ENCODE measurements at regions not wholly inside any gene's neighbourhood (a gene's known extent, or its start where the extent isn't known, plus 50 kb on each side); places are given as distances from the start of the nearest gene placed in this dataset.
"Not testable (repeated sequence)": the region's sequence is repeated elsewhere in the genome, so short reads cannot be mapped to it uniquely, and the experiment has no call there.

DNA sequence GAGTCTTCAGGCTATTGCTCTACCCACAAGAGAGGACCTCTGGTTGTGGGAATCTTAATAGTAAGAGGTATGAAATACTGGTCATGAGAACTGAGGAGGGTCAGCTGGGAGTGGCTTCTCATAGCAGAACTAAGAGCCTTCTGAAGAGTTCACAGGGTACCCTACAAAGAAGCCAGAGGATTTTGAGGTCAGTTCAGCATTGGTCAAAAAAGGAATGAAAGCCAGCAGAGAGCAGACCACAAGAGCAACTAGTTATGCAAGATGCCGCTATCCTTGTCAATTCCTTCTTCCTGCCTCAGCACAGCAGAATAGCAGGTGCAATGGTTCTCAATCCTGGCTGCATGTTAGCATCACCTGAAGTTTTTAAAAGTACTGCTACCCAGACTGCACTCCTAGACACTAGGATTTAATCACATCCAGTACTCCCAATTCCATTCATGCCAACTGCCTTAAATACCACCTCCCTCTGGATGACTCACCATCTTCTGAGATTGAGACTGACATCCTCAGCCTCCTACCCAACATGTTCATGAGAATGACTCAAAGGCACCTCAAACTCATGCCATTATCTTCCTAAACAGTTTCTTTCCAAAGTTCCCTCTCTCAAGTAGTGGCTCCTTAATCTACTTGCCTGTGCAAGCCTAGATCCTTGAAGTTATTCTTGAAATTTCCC lies 81.0 kb upstream of the RBMS1 start:
- Histone ChIP-seq H2AFZ (ENCODE audit: low read length) (no peak overlapping the region), H3K79me2 (ENCODE audit: insufficient read depth, low read length) (no peaks in the 10 kb centered on the region), H3K4me2 (ENCODE audit: low read depth, low read length, poor library complexity, severe bottlenecking) (no peak overlapping the region)

DNA sequence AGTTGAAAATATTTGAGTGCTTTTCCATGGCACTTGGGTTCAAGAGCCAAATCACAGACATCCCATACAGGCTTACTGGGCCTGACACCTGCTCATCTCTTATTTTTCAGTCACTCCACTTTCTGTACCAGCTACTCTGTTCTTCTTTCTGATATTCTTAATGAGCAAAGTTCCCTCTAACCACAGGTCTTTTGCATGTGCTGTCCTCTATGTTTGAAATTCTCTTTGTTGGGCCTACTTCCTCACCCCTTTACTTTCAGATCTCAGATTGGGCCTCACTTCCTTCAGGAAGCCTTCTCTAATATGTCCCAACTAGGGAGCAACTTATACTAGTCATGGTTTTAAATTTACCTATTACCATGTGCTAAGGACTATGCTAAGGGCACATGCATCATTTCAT lies 81.8 kb upstream of the RBMS1 start:
- no peaks in the 10 kb centered on the region for H3K9me2 ChIP-seq (replicated peaks; ENCODE audit: low read depth, low read length)
- no peaks in the 10 kb centered on the region for H4K20me1 ChIP-seq (ENCODE audit: insufficient read depth, low read length, poor library complexity, severe bottlenecking)
- H3K4me2 ChIP-seq (ENCODE audit: low read depth, low read length, poor library complexity, severe bottlenecking): no peak overlapping the region
- H3K9me3 ChIP-seq (ENCODE audit: insufficient read depth, low read depth, low read length): peaks cover 8% of the 10 kb centered on the region; the same call in 1 of the 2 replicates
- no peaks in the 10 kb centered on the region for H3K79me2 ChIP-seq (ENCODE audit: insufficient read depth, low read length)
- no peak overlapping the region for H3K9ac ChIP-seq (ENCODE audit: low read depth, low read length, poor library complexity, severe bottlenecking)
- no peaks in the 10 kb centered on the region for H3K27me3 ChIP-seq (ENCODE audit: insufficient read depth, low read length, poor library complexity, severe bottlenecking)
- TF ChIP-seq, protein P1, sequence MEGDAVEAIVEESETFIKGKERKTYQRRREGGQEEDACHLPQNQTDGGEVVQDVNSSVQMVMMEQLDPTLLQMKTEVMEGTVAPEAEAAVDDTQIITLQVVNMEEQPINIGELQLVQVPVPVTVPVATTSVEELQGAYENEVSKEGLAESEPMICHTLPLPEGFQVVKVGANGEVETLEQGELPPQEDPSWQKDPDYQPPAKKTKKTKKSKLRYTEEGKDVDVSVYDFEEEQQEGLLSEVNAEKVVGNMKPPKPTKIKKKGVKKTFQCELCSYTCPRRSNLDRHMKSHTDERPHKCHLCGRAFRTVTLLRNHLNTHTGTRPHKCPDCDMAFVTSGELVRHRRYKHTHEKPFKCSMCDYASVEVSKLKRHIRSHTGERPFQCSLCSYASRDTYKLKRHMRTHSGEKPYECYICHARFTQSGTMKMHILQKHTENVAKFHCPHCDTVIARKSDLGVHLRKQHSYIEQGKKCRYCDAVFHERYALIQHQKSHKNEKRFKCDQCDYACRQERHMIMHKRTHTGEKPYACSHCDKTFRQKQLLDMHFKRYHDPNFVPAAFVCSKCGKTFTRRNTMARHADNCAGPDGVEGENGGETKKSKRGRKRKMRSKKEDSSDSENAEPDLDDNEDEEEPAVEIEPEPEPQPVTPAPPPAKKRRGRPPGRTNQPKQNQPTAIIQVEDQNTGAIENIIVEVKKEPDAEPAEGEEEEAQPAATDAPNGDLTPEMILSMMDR (conservative IDR thresholded peaks at IDR 0.05; ENCODE audit: low read length): no peak
- TF ChIP-seq EZH2phosphoT487 (IDR thresholded peaks at IDR 0.05; ENCODE audit: borderline replicate concordance): no peak
- no peak overlapping the region for H2AFZ ChIP-seq (ENCODE audit: low read length)
- no peaks in the 10 kb centered on the region for H3F3A ChIP-seq (ENCODE audit: low read depth)
- H3K4me1 ChIP-seq (ENCODE audit: insufficient read depth, low read length, poor library complexity, severe bottlenecking): no peaks in the 10 kb centered on the region
- H3K4me3 ChIP-seq (ENCODE audit: low read length, poor library complexity, severe bottlenecking): no peak overlapping the region
- no peaks in the 10 kb centered on the region for H3K36me3 ChIP-seq (ENCODE audit: insufficient read depth, low read length)

More for the DNA sequence above, 81.0 kb upstream of the RBMS1 start:
- H3K36me3 ChIP-seq (ENCODE audit: insufficient read depth, low read length): no peaks in the 10 kb centered on the region
- H4K20me1 ChIP-seq (ENCODE audit: insufficient read depth, low read length, poor library complexity, severe bottlenecking): no peaks in the 10 kb centered on the region
- H3F3A ChIP-seq (ENCODE audit: low read depth): no peaks in the 10 kb centered on the region
- H3K27me3 ChIP-seq (ENCODE audit: insufficient read depth, low read length, poor library complexity, severe bottlenecking): no peaks in the 10 kb centered on the region
- no peaks in the 10 kb centered on the region for H3K9me2 ChIP-seq (replicated peaks; ENCODE audit: low read depth, low read length)
- TF ChIP-seq, protein P1 (conservative IDR thresholded peaks at IDR 0.05; ENCODE audit: low read length): no peak
- TF ChIP-seq EZH2phosphoT487 (IDR thresholded peaks at IDR 0.05; ENCODE audit: borderline replicate concordance): no peak
- no peak overlapping the region for H3K4me3 ChIP-seq (ENCODE audit: low read length, poor library complexity, severe bottlenecking)
- H3K4me1 ChIP-seq (ENCODE audit: insufficient read depth, low read length, poor library complexity, severe bottlenecking): no peaks in the 10 kb centered on the region
- peaks cover 8% of the 10 kb centered on the region; the same call in 1 of the 2 replicates for H3K9me3 ChIP-seq (ENCODE audit: insufficient read depth, low read depth, low read length)
- H3K9ac ChIP-seq (ENCODE audit: low read depth, low read length, poor library complexity, severe bottlenecking): no peak overlapping the region

DNA sequence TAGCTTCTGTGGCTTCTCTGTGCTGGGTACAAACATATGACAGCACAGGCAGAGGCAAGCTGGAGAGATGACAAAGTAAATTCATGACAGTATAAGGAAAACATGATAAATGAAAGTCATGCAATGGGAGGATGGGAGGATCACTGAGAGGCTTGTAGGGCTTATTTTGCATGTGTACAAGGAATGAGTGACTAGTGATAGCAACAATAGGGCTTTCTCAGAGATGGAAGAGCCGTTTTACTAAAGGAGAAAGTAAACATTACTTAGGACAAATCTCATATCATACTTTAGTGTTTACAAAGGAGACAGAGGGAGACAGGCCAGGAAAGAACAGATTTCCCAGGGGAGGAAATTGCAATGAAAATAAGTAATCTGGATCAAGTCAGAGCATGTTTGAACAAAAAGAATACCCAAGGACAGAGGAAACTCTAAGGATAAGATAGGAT lies 82.5 kb upstream of the RBMS1 start:
- H4K20me1 ChIP-seq (ENCODE audit: insufficient read depth, low read length, poor library complexity, severe bottlenecking): no peaks in the 10 kb centered on the region
- no peaks in the 10 kb centered on the region for H3K9me2 ChIP-seq (replicated peaks; ENCODE audit: low read depth, low read length)
- no peak overlapping the region for H2AFZ ChIP-seq (ENCODE audit: low read length)
- TF ChIP-seq, protein P1 (conservative IDR thresholded peaks at IDR 0.05; ENCODE audit: low read length): no peak
- no peak for TF ChIP-seq EZH2phosphoT487 (IDR thresholded peaks at IDR 0.05; ENCODE audit: borderline replicate concordance)
- peaks cover 8% of the 10 kb centered on the region; the same call in 1 of the 2 replicates for H3K9me3 ChIP-seq (ENCODE audit: insufficient read depth, low read depth, low read length)
- no peak overlapping the region for H3K9ac ChIP-seq (ENCODE audit: low read depth, low read length, poor library complexity, severe bottlenecking)
- no peaks in the 10 kb centered on the region for H3K36me3 ChIP-seq (ENCODE audit: insufficient read depth, low read length)
- no peaks in the 10 kb centered on the region for H3K79me2 ChIP-seq (ENCODE audit: insufficient read depth, low read length)
- H3F3A ChIP-seq (ENCODE audit: low read depth): no peaks in the 10 kb centered on the region
- H3K4me3 ChIP-seq (ENCODE audit: low read length, poor library complexity, severe bottlenecking): no peak overlapping the region
- H3K27me3 ChIP-seq (ENCODE audit: insufficient read depth, low read length, poor library complexity, severe bottlenecking): no peaks in the 10 kb centered on the region
- no peaks in the 10 kb centered on the region for H3K4me1 ChIP-seq (ENCODE audit: insufficient read depth, low read length, poor library complexity, severe bottlenecking)
- no peak overlapping the region for H3K4me2 ChIP-seq (ENCODE audit: low read depth, low read length, poor library complexity, severe bottlenecking)

DNA sequence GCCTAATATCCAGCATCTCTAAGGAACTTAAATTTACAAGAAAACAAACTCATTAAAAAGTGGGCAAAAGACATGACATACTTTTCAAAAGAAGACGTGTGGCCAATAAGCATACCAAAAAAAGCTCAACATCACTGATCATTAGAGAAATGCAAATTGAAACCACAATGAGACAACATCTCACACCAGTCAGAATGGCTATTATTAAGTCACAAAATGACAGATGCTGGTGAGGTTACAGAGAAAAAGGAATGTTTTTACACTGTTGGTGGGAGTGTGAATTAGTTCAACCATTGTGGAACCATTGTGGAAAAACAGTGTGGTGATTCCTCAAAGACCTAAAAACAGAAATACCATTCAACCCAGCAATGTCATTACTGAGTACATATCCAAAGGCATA lies 83.5 kb upstream of the RBMS1 start:
- H3K79me2 ChIP-seq (ENCODE audit: insufficient read depth, low read length); H2AFZ ChIP-seq (ENCODE audit: low read length); H3K4me1 ChIP-seq (ENCODE audit: insufficient read depth, low read length, poor library complexity, severe bottlenecking); H3K9me2 ChIP-seq (replicated peaks; ENCODE audit: low read depth, low read length); H3K4me3 ChIP-seq (ENCODE audit: low read length, poor library complexity, severe bottlenecking); H3K36me3 ChIP-seq (ENCODE audit: insufficient read depth, low read length); H4K20me1 ChIP-seq (ENCODE audit: insufficient read depth, low read length, poor library complexity, severe bottlenecking); H3K9ac ChIP-seq (ENCODE audit: low read depth, low read length, poor library complexity, severe bottlenecking); H3F3A ChIP-seq (ENCODE audit: low read depth); H3K9me3 ChIP-seq (ENCODE audit: insufficient read depth, low read depth, low read length); H3K27me3 ChIP-seq (ENCODE audit: insufficient read depth, low read length, poor library complexity, severe bottlenecking); H3K4me2 ChIP-seq (ENCODE audit: low read depth, low read length, poor library complexity, severe bottlenecking): not testable (repeated sequence)

Measured in Loucy (cell line).